ENCODE measurements at regions not wholly inside any gene's neighbourhood (a gene's known extent, or its start where the extent isn't known, plus 50 kb on each side); places are given as distances from the start of the nearest gene placed in this dataset.

- DNase-seq = no peak
- no peak overlapping the region for H3K9ac ChIP-seq (ENCODE audit: low read length in 3 of 3)
- intact Hi-C loops (cut with DNase I) = no loop called here
- FAIRE-seq = no peak
- no peak for TF ChIP-seq CTCF (IDR thresholded peaks at IDR 0.05; ENCODE audit: borderline replicate concordance, extremely low read depth, insufficient read depth)
- H3K9me3 ChIP-seq (ENCODE audit: control insufficient read depth in 2 of 3, insufficient read depth in 1 of 3, low read length in 3 of 3) = no peaks in the 10 kb centered on the region
- no peaks in the 10 kb centered on the region for H3K4me1 ChIP-seq (ENCODE audit: control insufficient read depth in 2 of 3, insufficient read depth in 2 of 3, low read depth in 1 of 3, low read length in 3 of 3)
- no peak overlapping the region for H3K27ac ChIP-seq (ENCODE audit: low read depth in 2 of 2, low read length in 2 of 2)
- no peak overlapping the region for H3K4me3 ChIP-seq (ENCODE audit: low read length in 3 of 3)
- H3K36me3 ChIP-seq (ENCODE audit: control insufficient read depth in 2 of 3, insufficient read depth in 3 of 3, low read length in 3 of 3) = no peaks in the 10 kb centered on the region
- H3K27me3 ChIP-seq (ENCODE audit: control insufficient read depth, insufficient read depth, low read length) = no peaks in the 10 kb centered on the region
Observed at GRCh38 chr16:49168126-49168525, 113.5 kb downstream of the CBLN1 start.

- FAIRE-seq (no peak), DNase-seq (no peak)
- Histone ChIP-seq H3K27me3 (ENCODE audit: control insufficient read depth, insufficient read depth, low read length) (no peaks in the 10 kb centered on the region), H3K27ac (ENCODE audit: low read depth in 2 of 2, low read length in 2 of 2) (no peak overlapping the region), H3K4me3 (ENCODE audit: low read length in 3 of 3) (no peak overlapping the region), H3K36me3 (ENCODE audit: control insufficient read depth in 2 of 3, insufficient read depth in 3 of 3, low read length in 3 of 3) (no peaks in the 10 kb centered on the region), H3K4me1 (ENCODE audit: control insufficient read depth in 2 of 3, insufficient read depth in 2 of 3, low read depth in 1 of 3, low read length in 3 of 3) (no peaks in the 10 kb centered on the region), H3K9me3 (ENCODE audit: control insufficient read depth in 2 of 3, insufficient read depth in 1 of 3, low read length in 3 of 3) (no peaks in the 10 kb centered on the region), H3K9ac (ENCODE audit: low read length in 3 of 3) (no peak overlapping the region)
- intact Hi-C loops (cut with DNase I) = no loop called here
- TF ChIP-seq CTCF (IDR thresholded peaks at IDR 0.05; ENCODE audit: borderline replicate concordance, extremely low read depth, insufficient read depth) = no peak
Observed at GRCh38 chr16:49165025-49165424, 116.6 kb downstream of the CBLN1 start.

GRCh38 chr16:49161191-49161590, 120.4 kb downstream of the CBLN1 start:
- H3K27me3 ChIP-seq (ENCODE audit: control insufficient read depth, insufficient read depth, low read length) = no peaks in the 10 kb centered on the region
- peaks cover 0 to 2% (median 0%) of the 10 kb centered on the region in 3 donors for H3K9me3 ChIP-seq (ENCODE audit: control insufficient read depth in 2 of 3, insufficient read depth in 1 of 3, low read length in 3 of 3)
- intact Hi-C loops (cut with DNase I) = no loop called here
- DNase-seq = no peak
- no peak overlapping the region for H3K27ac ChIP-seq (ENCODE audit: low read depth in 2 of 2, low read length in 2 of 2)
- H3K4me3 ChIP-seq (ENCODE audit: low read length in 3 of 3) = no peak overlapping the region
- no peak for FAIRE-seq
- no peaks in the 10 kb centered on the region for H3K36me3 ChIP-seq (ENCODE audit: control insufficient read depth in 2 of 3, insufficient read depth in 3 of 3, low read length in 3 of 3)
- no peak for TF ChIP-seq CTCF (IDR thresholded peaks at IDR 0.05; ENCODE audit: borderline replicate concordance, extremely low read depth, insufficient read depth)
- H3K9ac ChIP-seq (ENCODE audit: low read length in 3 of 3) = no peak overlapping the region
- no peaks in the 10 kb centered on the region for H3K4me1 ChIP-seq (ENCODE audit: control insufficient read depth in 2 of 3, insufficient read depth in 2 of 3, low read depth in 1 of 3, low read length in 3 of 3)

- no peak overlapping the region for H3K4me3 ChIP-seq (ENCODE audit: low read length in 3 of 3)
- H3K27ac ChIP-seq (ENCODE audit: low read depth in 2 of 2, low read length in 2 of 2) = no peak overlapping the region
- H3K27me3 ChIP-seq (ENCODE audit: control insufficient read depth, insufficient read depth, low read length) = no peaks in the 10 kb centered on the region
- DNase-seq = peak in 4 of 5 donors; percentile 63 to 86 (median 82)
- H3K9me3 ChIP-seq (ENCODE audit: control insufficient read depth in 2 of 3, insufficient read depth in 1 of 3, low read length in 3 of 3) = peaks cover 0 to 2% (median 0%) of the 10 kb centered on the region in 3 donors
- intact Hi-C loops (cut with DNase I) = no loop called here
- no peak for FAIRE-seq
- H3K4me1 ChIP-seq (ENCODE audit: control insufficient read depth in 2 of 3, insufficient read depth in 2 of 3, low read depth in 1 of 3, low read length in 3 of 3) = no peaks in the 10 kb centered on the region
- H3K9ac ChIP-seq (ENCODE audit: low read length in 3 of 3) = no peak overlapping the region
- H3K36me3 ChIP-seq (ENCODE audit: control insufficient read depth in 2 of 3, insufficient read depth in 3 of 3, low read length in 3 of 3) = no peaks in the 10 kb centered on the region
- TF ChIP-seq CTCF (IDR thresholded peaks at IDR 0.05; ENCODE audit: borderline replicate concordance, extremely low read depth, insufficient read depth) = no peak
Observed at GRCh38 chr16:49158029-49158642, 123.5 kb downstream of the CBLN1 start.
